Dedifferentiated amniotic fluid mesenchymal stem cell (primary cell): ENCODE measurements at regions not wholly inside any gene's neighbourhood (a gene's known extent, or its start where the extent isn't known, plus 50 kb on each side); places are given as distances from the start of the nearest gene placed in this dataset.
"Not testable (repeated sequence)": the region's sequence is repeated elsewhere in the genome, so short reads cannot be mapped to it uniquely, and the experiment has no call there.

ENCODE experiments used
- DNase-seq: peaks from one replicate; pipeline ENCODE4 v3.0.0-alpha.2; 2016; ENCODE audit errors: extremely low spot score

DNA sequence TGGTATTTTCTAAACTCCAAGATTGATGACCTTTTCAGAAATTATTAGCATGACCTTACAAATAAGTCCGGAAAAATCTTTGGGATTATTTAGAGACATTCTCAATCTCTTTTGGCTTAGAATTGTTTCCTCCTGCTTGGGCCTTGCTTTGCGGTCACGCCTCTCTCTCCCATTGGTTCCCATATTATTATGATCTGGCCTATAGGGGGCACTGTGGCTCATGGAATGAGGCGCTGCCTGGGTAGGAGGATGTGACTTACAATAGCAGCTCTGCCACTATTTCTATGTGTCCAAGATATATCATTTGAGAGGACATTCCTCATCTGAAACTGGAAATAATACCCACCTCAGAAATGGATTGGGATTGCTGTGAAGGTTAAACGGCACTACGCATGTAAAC, 464.9 kb downstream of the MFSD1 start:
- DNase-seq, result no peak

DNA sequence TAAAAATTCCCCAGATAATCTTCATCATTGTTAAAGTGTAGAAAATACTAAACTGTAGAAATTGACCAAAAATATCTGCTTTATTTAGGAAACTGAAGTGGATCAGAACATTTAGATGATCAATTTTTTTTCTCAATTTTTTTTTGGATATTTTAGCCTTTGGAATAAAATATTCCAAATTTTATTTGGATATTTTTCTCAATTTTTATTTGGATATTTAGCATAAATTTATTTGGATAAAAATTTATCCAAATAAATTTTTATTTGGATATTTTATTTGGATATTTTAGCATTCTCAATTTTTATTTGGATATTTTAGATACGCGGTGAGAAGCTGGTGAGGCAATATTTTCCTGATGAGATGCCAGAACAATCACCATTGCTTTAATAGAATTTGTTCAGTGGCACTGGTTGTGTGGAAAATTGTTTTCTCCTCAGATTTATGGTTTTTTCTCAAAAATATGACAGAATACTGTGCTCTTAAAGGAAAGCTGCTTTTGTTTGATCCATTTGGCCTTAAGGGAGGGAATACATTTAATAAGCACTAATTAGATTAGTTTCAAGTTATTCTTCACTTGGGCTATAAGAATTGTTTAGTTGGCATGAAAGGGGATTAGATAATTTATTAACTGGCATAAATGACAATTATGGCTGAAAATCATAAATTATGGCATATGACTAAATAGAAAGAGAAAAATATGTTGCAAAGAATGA, 470.1 kb downstream of the MFSD1 start:
- DNase-seq, result no peak

DNA sequence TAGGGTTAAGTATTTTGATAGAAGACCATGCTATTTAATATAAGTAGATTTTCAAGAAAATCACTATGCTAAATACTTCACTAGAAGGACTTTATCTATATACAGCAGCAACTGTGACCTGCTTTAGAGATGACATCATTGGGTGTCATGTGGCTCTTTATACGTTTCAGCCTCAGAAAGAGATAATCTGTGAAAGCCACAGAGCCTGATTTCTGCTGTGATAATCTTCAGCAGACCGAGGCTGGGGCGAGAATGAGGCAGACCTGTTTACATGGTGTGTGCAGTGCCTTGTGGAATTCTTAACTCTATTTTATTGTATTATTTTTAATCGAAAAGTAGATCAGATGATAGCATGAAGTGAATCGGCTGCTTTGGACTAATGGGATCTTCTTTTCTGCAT, 471.2 kb downstream of the MFSD1 start:
- no peak for DNase-seq

DNA sequence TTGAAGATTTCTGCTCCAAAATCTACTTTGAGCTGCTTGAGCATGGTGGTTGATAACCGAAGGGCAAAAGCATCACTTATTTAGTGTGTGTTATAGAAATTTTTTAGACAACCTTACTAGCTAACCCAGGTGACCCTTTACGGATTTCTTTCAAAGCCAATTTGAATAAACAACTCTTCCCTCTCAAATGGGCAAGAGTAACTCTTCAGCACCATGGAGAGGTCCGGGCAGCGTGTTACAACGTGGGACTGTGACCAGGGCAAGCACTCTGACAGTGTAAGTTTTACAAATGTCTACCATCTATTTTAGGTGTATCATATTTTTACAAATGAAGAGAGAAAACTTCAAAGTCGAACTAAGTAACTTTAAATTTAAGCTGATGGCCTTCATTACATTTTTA, 471.8 kb downstream of the MFSD1 start:
- no peak for DNase-seq

DNA sequence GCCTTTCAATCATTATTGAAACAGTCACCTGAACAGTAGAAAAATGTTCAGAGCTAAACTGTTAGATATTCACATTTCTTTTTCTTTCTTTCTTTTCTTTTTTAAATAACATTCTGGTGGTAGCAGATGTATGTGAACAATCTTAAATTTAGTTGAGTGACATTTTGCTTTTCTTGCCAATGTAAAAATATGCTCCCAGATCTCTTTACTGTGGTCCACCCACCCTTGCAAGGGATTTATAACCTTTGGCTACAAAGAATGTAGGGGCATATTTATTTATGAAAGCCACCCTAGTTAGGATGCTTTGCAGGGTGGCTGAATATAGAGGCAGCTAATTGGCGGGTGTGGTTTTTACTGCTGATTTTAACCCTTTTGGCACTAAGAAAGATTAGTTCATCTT, 473.9 kb downstream of the MFSD1 start:
- DNase-seq, result no peak

DNA sequence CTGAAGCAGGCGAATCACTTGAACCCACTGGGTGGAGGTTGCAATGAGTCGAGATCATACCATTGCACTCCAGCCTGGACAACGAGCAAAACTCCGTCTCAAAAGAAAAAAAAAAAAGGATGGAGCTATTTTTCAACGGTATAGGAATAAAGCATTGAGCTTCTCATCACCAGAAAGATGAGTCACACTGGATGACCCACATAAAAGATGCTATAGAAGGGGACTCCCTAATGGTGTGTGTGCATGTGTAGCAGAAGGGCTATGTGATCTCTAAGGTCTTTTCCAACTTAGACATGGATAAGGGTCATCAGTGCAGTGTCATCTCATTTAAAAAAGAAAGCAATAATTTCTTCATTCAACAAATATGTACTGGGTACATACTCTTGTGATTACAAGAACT, 476.0 kb downstream of the MFSD1 start:
- no peak for DNase-seq

DNA sequence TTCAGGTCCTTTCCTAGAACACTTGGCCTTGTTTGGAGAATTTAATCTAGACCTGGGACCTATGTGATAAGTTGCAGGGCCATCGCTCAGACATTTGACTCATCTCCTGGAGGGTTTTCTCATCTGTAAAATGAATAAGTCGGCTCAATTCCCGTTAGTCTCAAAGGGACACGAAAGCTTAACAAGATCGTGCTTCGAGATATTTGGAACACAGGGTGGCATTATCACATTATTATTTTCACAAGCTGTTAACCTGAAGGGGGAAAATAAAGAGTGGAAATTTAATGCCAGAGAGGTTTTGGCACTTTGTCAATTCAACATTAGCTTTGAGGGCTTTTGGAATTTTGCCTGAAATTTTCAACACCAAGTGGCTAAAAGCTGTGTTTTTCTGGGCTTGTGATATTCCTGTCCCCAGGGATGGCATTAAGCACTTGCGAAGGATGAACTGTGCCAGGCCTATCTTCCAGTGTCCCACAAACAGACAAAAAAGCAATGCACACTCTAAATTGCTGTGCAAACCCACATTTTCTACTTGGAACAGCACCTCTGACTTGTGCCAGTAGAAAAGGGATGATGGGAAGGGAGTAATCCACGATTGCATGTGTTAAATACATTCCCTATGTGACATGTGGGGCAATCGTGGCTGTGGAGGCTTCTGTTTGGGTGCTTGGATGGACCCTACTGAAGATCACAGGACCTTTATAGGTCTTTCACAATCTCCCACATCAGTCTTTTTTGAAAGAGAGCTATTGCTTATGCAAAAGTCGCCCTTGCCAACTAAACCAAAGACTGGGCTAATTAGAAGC, 478.7 kb downstream of the MFSD1 start:
- DNase-seq, result no peak

DNA sequence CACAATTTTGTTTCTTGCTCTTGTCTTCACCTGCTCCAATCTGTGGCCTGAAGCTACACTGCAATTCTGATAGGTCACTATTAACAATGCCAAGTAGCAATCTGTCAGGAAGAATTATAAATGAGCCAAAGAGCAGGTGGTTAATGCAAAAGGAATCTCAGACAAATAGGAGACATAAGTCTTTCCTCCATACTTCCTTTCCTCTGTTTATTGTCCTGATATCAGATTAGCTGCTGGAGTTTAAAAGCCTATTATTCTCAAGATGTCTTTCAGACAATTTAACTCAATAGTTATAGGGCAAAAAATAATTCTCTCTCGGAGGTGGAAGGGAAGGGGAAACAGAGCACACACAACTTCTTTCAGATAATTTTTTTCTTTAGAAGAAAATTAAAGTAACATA, 491.6 kb downstream of the MFSD1 start:
- no peak for DNase-seq

DNA sequence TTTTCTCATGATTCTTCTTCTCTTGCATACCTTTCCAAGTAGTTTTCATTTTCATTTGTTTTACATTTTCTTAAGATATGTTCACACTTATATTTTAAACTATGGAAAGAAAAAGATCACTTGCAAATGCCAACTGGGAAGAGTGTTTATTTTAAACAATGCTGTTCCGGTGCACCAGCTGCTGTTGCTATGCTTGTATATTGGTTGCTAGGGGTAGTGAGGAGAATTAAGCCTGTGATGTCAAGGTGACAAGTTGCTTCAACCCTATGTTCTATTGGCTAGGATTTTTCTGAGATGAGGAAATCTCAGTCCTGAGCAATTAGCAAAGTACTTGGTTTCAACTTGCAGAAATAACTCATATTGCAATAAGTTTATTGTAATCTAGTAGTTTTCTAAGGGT, 500.1 kb downstream of the MFSD1 start:
- no peak for DNase-seq

DNA sequence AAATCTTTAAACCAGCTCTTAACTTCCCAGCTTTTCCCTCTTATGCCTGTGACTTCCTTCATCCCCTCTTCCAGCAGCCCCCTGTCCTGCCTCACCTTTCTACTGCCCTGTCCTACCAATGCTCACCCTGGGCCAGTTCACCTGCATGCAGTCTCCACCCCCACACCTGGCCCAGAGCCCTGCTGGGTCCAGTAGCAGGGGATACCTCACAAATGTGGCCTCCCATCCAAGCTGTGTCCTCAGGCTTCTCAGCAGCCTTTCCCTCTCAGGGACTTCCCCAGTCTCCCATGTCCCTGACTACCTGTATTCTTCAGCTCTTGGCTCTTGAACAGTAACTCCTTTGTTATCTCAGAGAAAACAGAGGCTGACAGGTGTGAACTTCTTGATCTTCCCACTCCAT, 503.2 kb downstream of the MFSD1 start:
- DNase-seq, result no peak

DNA sequence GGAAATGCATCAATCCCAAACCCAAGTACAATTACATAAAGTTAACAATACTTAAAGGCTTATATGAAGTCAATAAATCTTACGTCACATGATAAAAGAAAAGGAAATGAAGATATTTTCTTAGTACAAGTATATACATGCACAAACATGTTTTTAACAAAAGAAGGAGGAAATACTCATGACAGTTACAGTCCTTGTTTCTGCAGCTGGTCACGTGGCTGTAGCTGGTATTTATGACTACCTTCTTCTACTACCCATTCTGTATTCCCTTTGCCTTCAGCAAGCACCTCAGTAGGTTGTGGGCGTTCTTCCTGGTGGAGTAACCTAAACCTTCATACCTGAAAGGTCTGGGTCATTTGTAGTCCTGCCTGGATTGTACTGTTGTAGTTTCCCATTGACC, 514.9 kb downstream of the MFSD1 start:
- not testable (repeated sequence) for DNase-seq

DNA sequence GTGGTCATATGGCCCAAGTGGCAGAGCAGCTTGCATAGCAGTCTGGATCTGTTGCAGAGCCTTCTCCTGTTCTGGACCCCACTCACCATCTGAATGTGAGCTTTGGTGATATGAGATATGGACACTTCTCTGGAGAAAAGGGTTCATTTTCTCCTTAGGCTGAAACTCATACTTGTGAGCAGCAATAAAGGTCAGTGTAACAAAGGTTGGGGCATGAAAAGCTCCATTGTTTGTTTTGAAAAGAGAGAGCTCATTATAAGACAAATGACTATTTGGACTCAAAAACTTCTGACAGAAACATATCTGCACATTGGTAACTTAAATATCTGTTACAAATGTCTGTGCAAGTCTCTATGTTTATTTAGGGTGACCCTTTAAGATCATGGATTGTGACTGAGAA, 517.3 kb downstream of the MFSD1 start:
- no peak for DNase-seq

DNA sequence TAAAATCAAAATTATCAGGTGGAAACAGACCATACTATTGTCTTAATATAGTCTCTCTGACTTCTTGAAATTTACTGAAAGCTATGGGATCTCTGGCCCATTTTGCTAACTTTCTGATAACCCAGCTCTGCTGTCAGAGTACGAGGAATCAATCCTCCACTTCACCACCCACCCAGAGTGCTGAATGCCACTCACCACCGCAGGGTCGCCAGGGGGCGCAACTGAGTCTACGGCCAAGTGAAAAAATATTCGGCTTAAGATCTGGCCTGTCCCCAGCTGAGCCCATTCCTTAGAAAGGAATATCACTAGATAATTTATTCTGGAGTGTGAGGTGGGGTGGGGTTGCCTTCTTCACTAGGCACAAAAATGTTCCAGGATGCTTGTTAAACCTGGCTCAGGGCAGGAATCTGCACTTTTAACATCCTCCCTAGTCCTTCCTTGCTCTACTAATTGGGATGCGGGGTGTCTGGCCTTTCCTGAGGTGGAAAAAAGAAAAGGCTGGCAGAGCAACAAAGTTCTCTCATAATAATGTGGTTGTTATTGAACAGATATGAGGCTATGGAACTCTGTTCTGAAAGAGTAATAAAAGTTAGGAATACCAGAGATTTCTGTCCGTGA, 520.6 kb downstream of the MFSD1 start:
- DNase-seq, result no peak

DNA sequence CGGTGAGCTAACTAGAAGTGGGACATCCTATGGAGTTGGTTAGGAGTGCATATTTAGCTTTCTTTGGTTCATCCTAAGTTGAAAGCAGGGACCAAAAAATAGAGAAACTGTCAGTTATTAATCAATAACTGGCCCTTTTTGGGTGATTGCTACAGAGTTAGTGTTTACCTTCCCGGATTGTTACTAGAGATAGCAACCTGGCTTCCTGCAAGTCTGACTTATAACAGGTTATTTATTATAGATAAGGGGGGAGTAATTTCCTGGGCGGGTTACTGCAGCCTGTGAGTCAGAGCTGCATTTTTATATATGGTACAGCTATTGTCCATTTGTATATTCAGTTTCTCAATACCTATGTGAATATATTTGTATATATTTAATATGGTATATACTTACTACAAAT, 522.0 kb downstream of the MFSD1 start:
- no peak for DNase-seq

DNA sequence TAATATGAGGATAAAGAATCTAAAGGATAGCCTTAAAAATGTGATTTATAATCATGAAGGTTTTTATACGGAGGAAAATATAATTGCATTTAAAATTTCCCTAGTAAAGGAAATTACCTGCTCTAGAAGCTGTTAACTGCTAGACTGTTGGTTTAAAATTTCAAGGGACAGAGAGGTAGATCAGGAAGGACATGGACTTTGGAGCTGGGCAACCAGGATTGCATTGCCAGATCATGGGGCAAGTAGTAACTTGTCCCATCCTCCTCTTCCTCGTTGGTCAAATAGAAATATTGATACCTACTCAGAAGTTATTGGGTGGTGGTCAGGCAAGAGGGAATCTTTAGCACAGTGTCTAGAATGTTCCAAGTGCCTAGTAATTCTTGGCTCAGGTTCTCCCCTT, 525.1 kb downstream of the MFSD1 start:
- DNase-seq, result no peak

DNA sequence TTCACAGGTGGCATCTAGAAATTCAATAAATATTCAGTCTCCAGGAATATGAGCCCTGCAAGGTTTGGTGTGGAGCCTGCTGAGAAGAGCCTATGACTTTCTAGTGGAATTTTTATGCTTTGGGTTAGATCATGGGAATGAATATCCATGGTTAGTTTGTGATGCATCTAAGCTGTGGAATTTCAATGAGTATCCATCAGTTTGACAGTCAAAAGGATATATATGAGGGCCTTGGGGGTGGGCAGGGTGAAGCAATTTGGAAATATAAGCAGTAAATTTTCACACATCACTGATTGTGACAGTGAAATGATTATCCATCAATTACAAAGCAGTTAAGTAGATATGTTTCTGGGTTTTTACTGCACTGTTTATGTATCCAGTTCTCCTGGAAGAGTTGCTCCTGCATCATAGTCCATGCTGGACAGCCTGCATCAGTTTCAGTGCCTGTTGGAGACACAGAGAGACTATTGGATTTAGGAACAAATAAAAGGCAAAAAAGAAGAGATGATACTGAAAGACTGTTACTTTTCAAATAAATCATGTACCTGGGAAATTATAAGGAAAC, 530.8 kb downstream of the MFSD1 start:
- DNase-seq, result no peak

DNA sequence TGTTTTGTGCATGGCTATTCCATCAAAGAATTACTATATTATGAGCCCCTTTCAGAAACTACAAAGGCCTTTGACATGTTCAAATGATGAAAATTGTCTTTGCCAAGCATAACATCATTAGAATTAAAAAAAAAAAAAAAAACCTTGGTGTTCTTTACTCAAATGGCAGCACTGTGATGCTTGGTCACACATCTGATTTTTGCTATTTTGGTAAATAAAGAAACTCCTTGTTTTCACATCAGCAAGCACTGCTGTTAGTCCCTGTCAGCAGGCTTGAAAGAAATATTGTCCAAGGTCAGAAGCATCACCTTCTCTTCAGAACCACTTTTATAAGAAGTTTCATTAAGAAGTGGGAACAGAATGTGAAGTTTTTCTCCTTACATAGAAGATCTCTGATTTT, 537.3 kb downstream of the MFSD1 start:
- no peak for DNase-seq

DNA sequence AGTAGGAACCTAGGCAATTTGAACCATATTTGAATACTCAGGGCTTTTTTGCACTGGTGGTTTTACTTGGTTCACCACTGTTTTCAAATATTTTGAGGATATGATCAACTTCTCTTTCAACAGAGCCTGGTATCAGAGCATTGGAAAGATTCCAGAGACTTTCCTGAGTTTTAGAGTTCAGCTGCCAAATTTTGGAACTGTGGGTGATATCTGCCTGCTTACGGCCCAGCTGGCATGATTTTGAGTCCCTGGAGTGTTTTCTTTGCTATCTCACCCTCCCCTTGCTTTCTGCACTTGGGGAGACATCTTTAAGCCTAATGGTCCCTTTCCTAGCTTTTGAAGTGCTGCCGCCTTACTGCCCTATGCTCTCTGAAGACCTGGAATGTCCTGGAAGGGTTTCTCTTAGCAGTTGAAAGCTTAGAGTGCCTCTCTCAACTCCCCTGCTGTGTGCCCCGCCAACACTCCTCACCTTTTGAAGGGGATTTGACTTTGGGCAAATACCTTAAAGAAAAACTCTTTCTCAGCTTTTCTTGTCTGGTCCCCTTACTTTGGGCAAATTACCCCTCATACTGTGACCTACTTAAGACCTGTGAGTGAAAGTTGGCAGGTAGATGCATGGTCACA, 539.1 kb downstream of the MFSD1 start:
- DNase-seq, result no peak

DNA sequence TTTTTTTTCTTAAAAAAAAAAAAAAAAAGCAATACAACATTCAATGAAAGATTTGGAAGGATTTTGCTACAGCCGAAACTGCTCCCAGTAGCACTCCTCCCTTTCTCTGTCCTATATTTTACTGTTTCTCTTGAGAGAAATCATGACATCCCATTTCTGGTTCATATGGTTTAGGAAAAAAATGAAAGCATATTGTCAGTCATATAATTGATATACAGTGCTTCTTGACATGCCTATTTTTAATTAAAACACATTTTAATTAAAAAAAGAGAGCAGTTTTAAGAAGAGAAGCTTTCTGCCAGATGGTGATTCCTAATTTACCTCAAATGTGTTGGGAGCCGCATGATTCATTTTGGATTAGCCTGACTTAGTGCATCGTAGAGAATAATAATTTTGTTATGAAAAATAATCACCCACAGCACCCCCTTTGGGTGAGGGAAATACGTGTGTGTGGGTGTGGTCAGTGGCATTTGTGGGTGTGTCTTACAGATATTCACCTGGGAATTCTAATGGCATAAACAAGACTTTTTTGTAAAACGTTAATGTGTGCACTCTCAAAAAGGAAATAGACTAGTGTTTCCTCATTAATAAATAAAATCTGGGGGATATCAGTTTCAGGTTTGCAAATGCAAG, 544.5 kb downstream of the MFSD1 start:
- DNase-seq, result no peak

DNA sequence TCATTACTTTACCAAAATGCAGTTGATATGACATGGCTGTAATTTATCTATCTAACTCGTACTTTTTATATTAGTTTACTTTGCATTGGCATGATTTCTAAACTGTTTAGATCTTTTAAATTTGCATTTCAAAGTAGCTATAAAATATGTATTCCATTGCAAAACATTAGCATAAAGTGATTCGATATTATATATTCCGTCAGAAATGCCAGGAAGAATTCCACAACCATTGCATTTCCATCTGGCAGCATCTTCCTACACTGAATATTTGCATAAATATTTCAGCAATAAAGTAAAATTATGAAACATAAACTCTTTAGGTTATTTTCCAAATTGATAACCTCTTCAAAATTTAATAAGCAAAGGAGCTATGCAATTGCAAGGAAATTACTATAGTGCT, 546.6 kb downstream of the MFSD1 start:
- DNase-seq, result no peak

DNA sequence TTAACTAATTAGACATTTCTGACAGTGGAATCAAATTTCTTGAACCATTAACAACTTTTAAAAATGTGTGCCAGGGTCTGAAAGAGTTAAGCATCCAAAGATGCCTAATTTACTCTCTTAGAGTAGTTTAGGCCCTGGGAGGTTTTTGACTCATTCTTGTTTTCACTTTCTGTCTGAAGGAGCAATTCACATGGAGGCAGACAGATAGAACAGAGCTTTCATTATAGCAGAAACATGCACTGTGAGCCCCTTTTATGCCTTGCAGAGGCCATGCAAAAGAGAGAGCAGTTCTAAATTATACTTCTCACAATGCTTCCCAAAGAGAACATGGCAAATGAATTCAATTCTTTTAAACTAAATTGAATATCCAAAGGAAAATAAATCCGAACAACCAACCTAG, 554.8 kb downstream of the MFSD1 start:
- no peak for DNase-seq

DNA sequence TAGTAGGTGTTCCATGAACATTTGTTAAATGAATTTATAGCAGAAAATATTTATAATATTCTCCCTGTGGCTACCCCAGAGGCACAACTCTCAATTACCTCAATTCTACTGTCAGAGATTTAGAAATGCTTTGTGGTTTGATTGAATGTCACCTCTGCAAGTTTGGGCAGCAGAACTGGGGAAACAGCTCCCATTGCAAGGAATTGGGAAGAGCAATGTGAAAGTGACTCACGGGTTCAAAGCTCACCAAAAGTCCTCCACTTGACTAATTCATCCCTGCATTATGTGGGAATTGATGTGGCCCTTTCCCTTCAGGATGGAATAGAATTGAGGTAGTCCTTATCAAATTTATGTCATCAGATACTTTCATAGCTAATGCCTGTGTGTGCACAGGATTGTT, 562.7 kb downstream of the MFSD1 start:
- no peak for DNase-seq
